ENCODE measurements at regions not wholly inside any gene's neighbourhood (a gene's known extent, or its start where the extent isn't known, plus 50 kb on each side); places are given as distances from the start of the nearest gene placed in this dataset.
"Not testable (repeated sequence)": the region's sequence is repeated elsewhere in the genome, so short reads cannot be mapped to it uniquely, and the experiment has no call there.

- Histone ChIP-seq H3K27ac (no peak overlapping the region), H3K9me3 (no peaks in the 10 kb centered on the region), H3K36me3 (replicated peaks in 1 of 2; ENCODE audit: insufficient read depth in 1 of 2, low read depth in 2 of 2) (no peaks in the 10 kb centered on the region), H3K4me3 (no peak overlapping the region), H3K27me3 (no peaks in the 10 kb centered on the region), H3K4me1 (no peaks in the 10 kb centered on the region)
- TF ChIP-seq, protein P1, sequence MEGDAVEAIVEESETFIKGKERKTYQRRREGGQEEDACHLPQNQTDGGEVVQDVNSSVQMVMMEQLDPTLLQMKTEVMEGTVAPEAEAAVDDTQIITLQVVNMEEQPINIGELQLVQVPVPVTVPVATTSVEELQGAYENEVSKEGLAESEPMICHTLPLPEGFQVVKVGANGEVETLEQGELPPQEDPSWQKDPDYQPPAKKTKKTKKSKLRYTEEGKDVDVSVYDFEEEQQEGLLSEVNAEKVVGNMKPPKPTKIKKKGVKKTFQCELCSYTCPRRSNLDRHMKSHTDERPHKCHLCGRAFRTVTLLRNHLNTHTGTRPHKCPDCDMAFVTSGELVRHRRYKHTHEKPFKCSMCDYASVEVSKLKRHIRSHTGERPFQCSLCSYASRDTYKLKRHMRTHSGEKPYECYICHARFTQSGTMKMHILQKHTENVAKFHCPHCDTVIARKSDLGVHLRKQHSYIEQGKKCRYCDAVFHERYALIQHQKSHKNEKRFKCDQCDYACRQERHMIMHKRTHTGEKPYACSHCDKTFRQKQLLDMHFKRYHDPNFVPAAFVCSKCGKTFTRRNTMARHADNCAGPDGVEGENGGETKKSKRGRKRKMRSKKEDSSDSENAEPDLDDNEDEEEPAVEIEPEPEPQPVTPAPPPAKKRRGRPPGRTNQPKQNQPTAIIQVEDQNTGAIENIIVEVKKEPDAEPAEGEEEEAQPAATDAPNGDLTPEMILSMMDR (IDR thresholded peaks at IDR 0.05): no peak
- TF ChIP-seq POLR2A (IDR thresholded peaks at IDR 0.05): no peak
- WGBS, 2 donors: 77 to 82% methylated on average over 12 of the region's 12 CpGs
- ATAC-seq: no peak
- DNase-seq: no peak
- intact Hi-C loops (cut with DNase I): no loop called here
Observed at GRCh38 chr2:747762-748351, 70.7 kb upstream of the TMEM18 start.

DNA sequence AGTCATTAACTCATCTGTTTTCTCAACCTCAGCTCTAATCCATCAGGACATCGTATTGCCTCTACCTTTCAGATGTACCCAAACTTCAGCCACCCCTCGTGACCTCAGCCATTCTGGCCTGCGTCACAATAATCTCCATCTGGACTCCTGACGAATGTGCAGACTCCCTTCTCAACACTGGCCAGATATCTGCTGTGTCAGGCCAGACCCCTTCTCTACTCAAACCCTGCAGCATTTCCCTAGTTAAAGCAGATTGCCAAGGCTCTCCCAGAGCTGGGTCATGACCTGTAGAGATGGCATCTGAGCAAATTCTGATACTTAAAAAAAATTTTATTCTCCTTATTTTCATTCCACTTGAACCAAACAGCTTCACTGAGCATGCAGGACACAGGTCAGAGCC, 69.5 kb upstream of the TMEM18 start:
- intact Hi-C loops (cut with DNase I): no loop called here
- 62% methylated on average over 4 of the region's 4 CpGs for WGBS, 2 donors
- Histone ChIP-seq H3K27ac (no peak overlapping the region), H3K27me3 (no peaks in the 10 kb centered on the region), H3K4me3 (no peak overlapping the region), H3K9me3 (no peaks in the 10 kb centered on the region), H3K36me3 (replicated peaks in 1 of 2; ENCODE audit: insufficient read depth in 1 of 2, low read depth in 2 of 2) (no peaks in the 10 kb centered on the region), H3K4me1 (no peaks in the 10 kb centered on the region)
- TF ChIP-seq, protein P1 (IDR thresholded peaks at IDR 0.05): no peak
- TF ChIP-seq POLR2A (IDR thresholded peaks at IDR 0.05): no peak
- ATAC-seq: no peak
- no peak for DNase-seq

GRCh38 chr2:744088-744487, 66.9 kb upstream of the TMEM18 start:
- DNase-seq (no peak), ATAC-seq (no peak)
- H3K27me3 ChIP-seq: no peaks in the 10 kb centered on the region
- intact Hi-C loops (cut with DNase I): no loop called here
- H3K9me3 ChIP-seq: no peaks in the 10 kb centered on the region
- H3K27ac ChIP-seq: no peak overlapping the region
- H3K36me3 ChIP-seq (replicated peaks in 1 of 2; ENCODE audit: insufficient read depth in 1 of 2, low read depth in 2 of 2): no peaks in the 10 kb centered on the region
- TF ChIP-seq, protein P1 (IDR thresholded peaks at IDR 0.05): no peak
- no peak for TF ChIP-seq POLR2A (IDR thresholded peaks at IDR 0.05)
- H3K4me1 ChIP-seq: peaks cover 16% of the 10 kb centered on the region
- no peak overlapping the region for H3K4me3 ChIP-seq
- WGBS, 2 donors: 61 to 74% methylated on average over 3 of the region's 3 CpGs

DNA sequence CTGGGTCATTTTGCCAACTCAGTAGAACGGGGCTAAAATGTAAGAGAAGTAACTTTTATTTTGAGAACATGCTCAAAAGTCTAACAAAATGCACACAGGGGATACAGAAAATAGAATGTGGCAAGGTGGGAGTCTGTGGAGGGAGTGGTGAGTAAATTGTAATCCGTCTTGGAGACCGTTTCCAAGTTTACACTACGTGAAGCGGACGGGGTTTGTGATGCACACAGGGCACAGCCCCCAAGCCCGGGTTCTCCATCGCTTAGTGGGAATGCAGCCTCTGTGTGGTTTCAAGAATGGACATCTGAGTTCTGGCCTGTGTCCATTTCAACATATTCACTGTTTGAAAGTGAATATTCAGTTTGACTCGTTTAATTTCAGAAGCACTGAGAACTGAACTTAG, 65.0 kb upstream of the TMEM18 start:
- no peak for DNase-seq
- no peaks in the 10 kb centered on the region for H3K27me3 ChIP-seq
- no peak overlapping the region for H3K4me3 ChIP-seq
- WGBS, 2 donors: 62 to 65% methylated on average over 9 of the region's 9 CpGs
- intact Hi-C loops (cut with DNase I): no loop called here
- no peaks in the 10 kb centered on the region for H3K9me3 ChIP-seq
- no peak overlapping the region for H3K27ac ChIP-seq
- no peaks in the 10 kb centered on the region for H3K36me3 ChIP-seq (replicated peaks in 1 of 2; ENCODE audit: insufficient read depth in 1 of 2, low read depth in 2 of 2)
- no peak for ATAC-seq
- peaks cover 16% of the 10 kb centered on the region for H3K4me1 ChIP-seq
- TF ChIP-seq POLR2A (IDR thresholded peaks at IDR 0.05): no peak
- TF ChIP-seq, protein P1 (IDR thresholded peaks at IDR 0.05): no peak

- DNase-seq: no peak
- H3K4me3 ChIP-seq: no peak overlapping the region
- intact Hi-C loops (cut with DNase I): no loop called here
- no peak for ATAC-seq
- H3K4me1 ChIP-seq: peaks cover 16% of the 10 kb centered on the region
- no peaks in the 10 kb centered on the region for H3K9me3 ChIP-seq
- 27 to 32% methylated on average over 3 of the region's 3 CpGs for WGBS, 2 donors
- TF ChIP-seq POLR2A (IDR thresholded peaks at IDR 0.05): no peak
- TF ChIP-seq, protein P1 (IDR thresholded peaks at IDR 0.05): no peak
- H3K27ac ChIP-seq: no peak overlapping the region
- no peaks in the 10 kb centered on the region for H3K36me3 ChIP-seq (replicated peaks in 1 of 2; ENCODE audit: insufficient read depth in 1 of 2, low read depth in 2 of 2)
- no peaks in the 10 kb centered on the region for H3K27me3 ChIP-seq
Observed at GRCh38 chr2:741195-741496, 63.9 kb upstream of the TMEM18 start.

DNA sequence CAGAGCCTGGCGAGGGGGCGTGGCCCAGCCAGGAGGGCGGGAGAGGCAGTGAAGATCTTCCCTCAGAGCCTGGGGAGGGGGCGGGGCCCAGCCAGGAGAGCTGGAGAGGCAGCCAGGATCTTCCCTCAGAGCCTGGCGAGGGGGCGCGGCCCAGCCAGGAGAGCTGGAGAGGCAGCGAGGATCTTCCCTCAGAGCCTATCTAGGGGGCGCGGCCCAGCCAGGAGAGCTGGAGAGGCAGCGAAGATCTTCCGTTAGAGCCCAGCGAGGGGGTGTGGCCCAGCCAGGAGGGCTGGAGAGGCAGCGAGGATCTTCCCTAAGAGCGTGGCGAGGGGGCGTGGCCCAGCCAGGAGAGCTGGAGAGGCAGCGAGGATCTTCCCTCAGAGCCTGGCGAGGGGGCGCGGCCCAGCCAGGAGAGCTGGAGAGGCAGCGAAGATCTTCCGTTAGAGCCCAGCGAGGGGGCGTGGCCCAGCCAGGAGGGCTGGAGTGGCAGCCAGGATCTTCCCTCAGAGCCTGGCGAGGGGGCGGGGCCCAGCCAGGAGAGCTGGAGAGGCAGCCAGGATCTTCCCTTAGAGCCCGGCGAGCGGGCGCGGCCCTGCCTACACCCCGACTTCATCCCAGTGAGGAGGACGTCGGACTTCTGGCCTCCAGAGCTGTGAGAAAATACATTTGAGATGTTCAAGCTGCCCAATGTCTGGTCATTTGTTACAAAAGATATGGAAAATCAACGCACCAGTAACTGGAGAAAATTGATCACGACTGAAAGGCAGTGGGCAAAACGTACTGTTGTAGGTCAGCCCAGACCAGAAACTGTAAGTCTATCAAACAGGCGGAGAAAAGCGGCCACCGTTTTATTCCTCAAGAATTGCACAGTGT, 63.4 kb upstream of the TMEM18 start:
- H3K9me3 ChIP-seq; H3K36me3 ChIP-seq (replicated peaks in 1 of 2; ENCODE audit: insufficient read depth in 1 of 2, low read depth in 2 of 2); H3K27me3 ChIP-seq; intact Hi-C loops (cut with DNase I): not testable (repeated sequence)
- Histone ChIP-seq H3K27ac (peak overlapping the region in 3 of 4 donors; percentile 26 to 54 (median 53)), H3K4me3 (peak overlapping the region; percentile 28 to 37), H3K4me1 (peaks cover 16% of the 10 kb centered on the region)
- DNase-seq: peak; percentile 70 to 91 (median 79)
- ATAC-seq: peak; percentile 47
- WGBS, 2 donors: 2 to 3% methylated on average over 27 to 41 of the region's 41 CpGs

DNA sequence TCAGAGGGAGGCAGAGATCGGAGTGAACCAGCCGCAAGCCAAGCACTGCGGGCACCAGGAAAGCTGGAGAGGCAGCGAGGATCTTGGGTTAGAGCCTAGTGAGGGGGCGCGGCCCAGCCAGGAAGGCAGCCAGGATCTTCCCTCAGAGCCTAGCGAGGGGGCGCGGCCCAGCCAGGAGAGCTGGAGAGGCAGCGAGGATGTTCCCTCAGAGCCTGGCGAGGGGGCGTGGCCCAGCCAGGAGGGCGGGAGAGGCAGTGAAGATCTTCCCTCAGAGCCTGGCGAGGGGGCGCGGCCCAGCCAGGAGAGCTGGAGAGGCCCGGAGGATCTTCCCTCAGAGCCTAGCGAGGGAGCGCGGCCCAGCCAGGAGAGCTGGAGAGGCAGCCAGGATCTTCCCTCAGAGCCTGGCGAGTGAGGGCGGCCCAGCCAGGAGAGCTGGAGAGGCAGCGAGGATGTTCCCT, 62.7 kb upstream of the TMEM18 start:
- H3K36me3 ChIP-seq (replicated peaks in 1 of 2; ENCODE audit: insufficient read depth in 1 of 2, low read depth in 2 of 2); H3K9me3 ChIP-seq; H3K27me3 ChIP-seq; intact Hi-C loops (cut with DNase I): not testable (repeated sequence)
- Histone ChIP-seq H3K4me3 (peak overlapping the region in 1 of 2 donors; percentile 37), H3K4me1 (peaks cover 16% of the 10 kb centered on the region), H3K27ac (peak overlapping the region in 3 of 4 donors; percentile 26 to 54 (median 53))
- 12 to 20% methylated on average over 9 to 23 of the region's 23 CpGs for WGBS, 2 donors
- peak; percentile 50 for ATAC-seq
- peak; percentile 4 to 50 (median 47) for DNase-seq
